GM12873 (cell line): ENCODE measurements at regions not wholly inside any gene's neighbourhood (a gene's known extent, or its start where the extent isn't known, plus 50 kb on each side); places are given as distances from the start of the nearest gene placed in this dataset.

Source experiments
- TF ChIP-seq, protein P1 (sequence below): IDR thresholded peaks from 2 replicates; pipeline ENCODE4 v1.5.1; 2012; ENCODE audit warnings: low read depth, mild to moderate bottlenecking, moderate library complexity, low read length, control low read depth; ENCODE audit not compliant: insufficient read depth; ENCODE audit errors: missing control alignments

DNA sequence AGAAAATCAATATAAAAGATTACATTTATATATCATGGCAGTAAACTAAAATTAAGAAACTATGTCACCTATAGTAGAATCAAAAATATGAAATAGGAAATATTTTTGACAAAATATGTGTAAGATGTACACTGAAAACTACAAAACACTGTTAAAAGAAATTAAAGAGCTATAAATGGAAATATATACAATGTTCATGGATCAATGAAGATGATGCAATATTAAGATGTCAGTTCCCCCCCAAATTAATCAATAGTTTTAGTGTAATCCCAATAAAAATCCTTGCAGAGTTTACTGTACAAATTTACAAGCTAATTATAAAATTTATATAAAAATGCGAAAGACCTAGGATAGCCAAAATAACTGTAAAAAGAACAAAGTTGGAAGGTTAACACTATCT is 173.0 kb upstream of the ADRA1B start:
- TF ChIP-seq, protein P1, sequence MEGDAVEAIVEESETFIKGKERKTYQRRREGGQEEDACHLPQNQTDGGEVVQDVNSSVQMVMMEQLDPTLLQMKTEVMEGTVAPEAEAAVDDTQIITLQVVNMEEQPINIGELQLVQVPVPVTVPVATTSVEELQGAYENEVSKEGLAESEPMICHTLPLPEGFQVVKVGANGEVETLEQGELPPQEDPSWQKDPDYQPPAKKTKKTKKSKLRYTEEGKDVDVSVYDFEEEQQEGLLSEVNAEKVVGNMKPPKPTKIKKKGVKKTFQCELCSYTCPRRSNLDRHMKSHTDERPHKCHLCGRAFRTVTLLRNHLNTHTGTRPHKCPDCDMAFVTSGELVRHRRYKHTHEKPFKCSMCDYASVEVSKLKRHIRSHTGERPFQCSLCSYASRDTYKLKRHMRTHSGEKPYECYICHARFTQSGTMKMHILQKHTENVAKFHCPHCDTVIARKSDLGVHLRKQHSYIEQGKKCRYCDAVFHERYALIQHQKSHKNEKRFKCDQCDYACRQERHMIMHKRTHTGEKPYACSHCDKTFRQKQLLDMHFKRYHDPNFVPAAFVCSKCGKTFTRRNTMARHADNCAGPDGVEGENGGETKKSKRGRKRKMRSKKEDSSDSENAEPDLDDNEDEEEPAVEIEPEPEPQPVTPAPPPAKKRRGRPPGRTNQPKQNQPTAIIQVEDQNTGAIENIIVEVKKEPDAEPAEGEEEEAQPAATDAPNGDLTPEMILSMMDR = no peak

DNA sequence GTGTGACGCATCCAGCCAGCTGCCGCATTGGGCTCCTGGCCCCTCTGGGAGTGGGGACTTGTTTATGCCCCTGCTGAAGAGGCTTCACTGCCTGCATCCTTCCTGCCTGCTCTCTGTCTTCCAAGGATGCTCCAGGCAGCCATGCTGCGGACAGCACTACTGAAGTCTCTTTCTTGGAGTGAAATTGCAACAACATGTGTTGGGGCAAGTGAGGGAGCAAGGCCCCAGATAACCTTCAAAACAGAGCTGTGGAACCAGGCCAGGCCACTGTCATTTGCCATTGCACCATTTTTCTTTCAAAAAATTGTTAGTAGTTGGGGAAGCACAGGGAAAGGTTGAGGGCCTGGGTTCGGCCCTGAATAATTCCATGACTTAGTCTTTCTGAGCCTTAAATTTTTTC is 169.6 kb upstream of the ADRA1B start:
- TF ChIP-seq, protein P1 = no peak

DNA sequence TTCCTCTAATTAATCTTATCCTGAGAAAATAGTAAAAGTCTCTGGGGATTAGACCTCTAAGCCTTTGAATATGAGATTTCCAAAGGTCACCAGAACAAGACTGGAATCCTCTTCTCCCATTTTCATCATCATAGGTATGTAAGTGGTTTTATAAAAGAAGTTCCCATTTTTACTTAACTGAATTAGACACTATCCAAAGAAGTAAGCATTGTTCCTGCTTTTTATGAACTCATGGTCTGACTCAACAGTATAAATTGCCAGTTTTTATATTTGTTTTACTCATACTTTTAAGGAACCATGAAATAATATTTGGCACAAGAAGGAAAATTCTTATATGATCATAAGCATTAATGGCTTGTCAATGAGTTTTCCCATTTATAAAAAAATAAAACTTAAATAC is 167.1 kb upstream of the ADRA1B start:
- TF ChIP-seq, protein P1 = no peak

DNA sequence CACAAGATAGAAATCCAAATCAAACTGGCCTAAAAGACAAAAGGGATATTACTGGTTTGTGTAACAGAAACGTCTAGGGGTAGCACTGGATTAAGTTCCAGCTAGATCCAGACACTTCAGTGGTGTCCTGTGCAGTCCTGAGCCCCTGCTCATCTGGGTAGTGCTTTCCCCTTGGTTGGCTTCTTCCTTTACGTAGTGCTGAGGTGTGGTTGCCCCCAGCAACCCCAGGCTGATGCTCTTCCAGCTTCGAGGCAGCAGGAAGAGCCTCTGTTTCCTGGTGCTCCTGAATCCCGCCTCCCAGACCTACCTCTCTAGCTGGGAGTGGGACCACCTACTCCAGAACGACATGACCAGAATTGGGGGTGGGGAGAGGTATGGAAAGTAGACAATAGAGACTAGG is 166.1 kb upstream of the ADRA1B start:
- TF ChIP-seq, protein P1 = no peak

DNA sequence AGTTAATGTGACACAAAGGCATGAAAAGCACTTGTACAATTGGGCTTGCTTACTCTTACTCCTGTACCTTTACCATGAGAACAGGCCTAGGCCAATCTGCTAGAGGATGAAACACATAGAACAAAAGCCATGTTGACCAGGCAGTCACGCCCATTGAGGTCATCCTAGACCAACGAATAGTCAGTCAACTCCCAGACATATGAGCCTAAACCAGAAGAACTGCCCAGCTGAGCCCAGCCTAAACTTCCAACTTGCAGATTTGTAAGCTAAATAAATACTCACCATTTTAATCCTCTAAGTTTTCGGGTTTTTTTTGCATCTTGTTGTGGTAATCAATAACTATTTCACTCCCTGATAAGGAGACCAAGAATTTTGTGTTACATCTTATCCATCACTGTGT is 164.8 kb upstream of the ADRA1B start:
- TF ChIP-seq, protein P1 = no peak

DNA sequence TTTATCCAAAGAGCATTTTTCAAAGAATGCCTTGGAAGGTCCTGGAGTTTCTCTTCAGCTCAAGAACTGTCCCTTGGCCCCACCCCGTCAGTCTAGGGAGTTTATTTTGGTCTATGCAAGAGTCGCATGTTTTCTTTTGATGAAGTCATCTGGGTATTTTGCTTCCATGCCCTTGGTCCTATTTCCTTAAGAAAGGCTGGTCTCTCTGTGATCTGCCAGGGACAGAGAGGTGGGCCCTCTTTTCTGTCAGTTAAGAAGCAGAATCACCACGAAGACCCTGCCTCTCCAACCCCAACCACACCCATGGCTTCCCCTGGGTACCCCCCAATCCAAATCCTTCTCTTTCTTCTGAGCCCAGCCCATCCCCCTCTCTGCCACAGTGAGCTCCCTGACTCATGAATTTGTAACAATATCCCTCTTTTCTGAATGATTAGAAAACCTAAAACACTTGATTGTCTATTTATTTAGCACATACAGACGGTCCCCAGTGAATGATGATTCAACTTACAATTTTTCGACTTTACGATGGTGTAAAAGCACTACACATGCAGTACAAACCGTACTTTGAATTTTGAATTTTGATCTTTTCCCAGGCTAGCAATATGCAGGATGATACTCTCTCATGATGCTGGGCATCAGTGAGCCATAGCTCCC is 163.5 kb upstream of the ADRA1B start:
- TF ChIP-seq, protein P1 = no peak

DNA sequence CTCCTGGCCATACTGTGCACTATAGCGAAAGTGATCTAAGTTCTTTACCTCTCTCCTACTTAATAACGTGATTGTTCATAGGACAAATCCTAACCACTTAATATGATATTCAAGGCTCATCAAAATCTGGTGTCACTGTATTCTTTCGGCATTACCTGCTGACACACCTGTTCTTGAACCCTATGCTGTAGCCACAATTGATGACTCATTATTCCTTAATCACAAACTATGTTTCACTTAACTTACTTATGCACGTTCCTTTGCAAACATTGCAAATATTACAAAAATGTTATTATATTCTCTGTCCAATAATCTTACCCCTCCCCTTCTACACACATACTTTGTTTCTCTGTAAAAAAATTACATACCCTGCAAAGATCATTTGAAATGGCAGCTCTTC is 158.1 kb upstream of the ADRA1B start:
- TF ChIP-seq, protein P1 = no peak
